ENCODE measurements at regions not wholly inside any gene's neighbourhood (a gene's known extent, or its start where the extent isn't known, plus 50 kb on each side); places are given as distances from the start of the nearest gene placed in this dataset.

DNA sequence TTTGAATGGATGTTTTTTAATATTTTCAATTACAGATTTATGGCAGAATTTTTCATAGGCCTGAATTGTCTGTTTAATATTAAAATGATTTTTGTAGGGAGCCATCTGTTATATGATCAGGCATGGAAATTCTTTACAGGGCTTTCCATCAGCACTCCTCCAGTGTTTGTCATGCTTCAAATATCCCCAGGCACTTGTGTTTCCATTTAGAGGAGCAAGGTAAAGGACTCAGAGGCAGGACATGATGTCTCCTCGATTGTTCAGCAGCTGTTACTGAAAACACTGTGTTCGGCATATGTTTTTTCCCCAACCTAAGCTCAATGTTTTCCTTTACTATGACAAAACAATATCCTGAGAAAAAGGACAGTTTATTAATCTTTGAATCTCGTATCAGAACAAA is 172.3 kb upstream of the RFX3 start (continued):
- TF ChIP-seq ZNF597 (CRISPR knock-in tag; IDR thresholded peaks at IDR 0.05) (no peak), ZNF33A (CRISPR knock-in tag; IDR thresholded peaks at IDR 0.05; ENCODE audit: borderline replicate concordance) (no peak), ZNF367 (CRISPR knock-in tag; IDR thresholded peaks at IDR 0.05; ENCODE audit: borderline replicate concordance) (no peak), SMAD1 (CRISPR knock-in tag; IDR thresholded peaks at IDR 0.05; ENCODE audit: borderline replicate concordance, low read depth) (no peak), SP2 (CRISPR knock-in tag; IDR thresholded peaks at IDR 0.05) (no peak)
- TF ChIP-seq, protein P1, sequence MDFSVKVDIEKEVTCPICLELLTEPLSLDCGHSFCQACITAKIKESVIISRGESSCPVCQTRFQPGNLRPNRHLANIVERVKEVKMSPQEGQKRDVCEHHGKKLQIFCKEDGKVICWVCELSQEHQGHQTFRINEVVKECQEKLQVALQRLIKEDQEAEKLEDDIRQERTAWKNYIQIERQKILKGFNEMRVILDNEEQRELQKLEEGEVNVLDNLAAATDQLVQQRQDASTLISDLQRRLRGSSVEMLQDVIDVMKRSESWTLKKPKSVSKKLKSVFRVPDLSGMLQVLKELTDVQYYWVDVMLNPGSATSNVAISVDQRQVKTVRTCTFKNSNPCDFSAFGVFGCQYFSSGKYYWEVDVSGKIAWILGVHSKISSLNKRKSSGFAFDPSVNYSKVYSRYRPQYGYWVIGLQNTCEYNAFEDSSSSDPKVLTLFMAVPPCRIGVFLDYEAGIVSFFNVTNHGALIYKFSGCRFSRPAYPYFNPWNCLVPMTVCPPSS (IDR thresholded peaks at IDR 0.05), result no peak
- TF ChIP-seq, protein P2, sequence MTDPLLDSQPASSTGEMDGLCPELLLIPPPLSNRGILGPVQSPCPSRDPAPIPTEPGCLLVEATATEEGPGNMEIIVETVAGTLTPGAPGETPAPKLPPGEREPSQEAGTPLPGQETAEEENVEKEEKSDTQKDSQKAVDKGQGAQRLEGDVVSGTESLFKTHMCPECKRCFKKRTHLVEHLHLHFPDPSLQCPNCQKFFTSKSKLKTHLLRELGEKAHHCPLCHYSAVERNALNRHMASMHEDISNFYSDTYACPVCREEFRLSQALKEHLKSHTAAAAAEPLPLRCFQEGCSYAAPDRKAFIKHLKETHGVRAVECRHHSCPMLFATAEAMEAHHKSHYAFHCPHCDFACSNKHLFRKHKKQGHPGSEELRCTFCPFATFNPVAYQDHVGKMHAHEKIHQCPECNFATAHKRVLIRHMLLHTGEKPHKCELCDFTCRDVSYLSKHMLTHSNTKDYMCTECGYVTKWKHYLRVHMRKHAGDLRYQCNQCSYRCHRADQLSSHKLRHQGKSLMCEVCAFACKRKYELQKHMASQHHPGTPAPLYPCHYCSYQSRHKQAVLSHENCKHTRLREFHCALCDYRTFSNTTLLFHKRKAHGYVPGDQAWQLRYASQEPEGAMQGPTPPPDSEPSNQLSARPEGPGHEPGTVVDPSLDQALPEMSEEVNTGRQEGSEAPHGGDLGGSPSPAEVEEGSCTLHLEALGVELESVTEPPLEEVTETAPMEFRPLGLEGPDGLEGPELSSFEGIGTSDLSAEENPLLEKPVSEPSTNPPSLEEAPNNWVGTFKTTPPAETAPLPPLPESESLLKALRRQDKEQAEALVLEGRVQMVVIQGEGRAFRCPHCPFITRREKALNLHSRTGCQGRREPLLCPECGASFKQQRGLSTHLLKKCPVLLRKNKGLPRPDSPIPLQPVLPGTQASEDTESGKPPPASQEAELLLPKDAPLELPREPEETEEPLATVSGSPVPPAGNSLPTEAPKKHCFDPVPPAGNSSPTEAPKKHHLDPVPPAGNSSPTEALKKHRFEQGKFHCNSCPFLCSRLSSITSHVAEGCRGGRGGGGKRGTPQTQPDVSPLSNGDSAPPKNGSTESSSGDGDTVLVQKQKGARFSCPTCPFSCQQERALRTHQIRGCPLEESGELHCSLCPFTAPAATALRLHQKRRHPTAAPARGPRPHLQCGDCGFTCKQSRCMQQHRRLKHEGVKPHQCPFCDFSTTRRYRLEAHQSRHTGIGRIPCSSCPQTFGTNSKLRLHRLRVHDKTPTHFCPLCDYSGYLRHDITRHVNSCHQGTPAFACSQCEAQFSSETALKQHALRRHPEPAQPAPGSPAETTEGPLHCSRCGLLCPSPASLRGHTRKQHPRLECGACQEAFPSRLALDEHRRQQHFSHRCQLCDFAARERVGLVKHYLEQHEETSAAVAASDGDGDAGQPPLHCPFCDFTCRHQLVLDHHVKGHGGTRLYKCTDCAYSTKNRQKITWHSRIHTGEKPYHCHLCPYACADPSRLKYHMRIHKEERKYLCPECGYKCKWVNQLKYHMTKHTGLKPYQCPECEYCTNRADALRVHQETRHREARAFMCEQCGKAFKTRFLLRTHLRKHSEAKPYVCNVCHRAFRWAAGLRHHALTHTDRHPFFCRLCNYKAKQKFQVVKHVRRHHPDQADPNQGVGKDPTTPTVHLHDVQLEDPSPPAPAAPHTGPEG (CRISPR knock-in tag; IDR thresholded peaks at IDR 0.05), result no peak

Data from HepG2 (cell line).